B cell (primary cell): ENCODE measurements at regions not wholly inside any gene's neighbourhood (a gene's known extent, or its start where the extent isn't known, plus 50 kb on each side); places are given as distances from the start of the nearest gene placed in this dataset.

Experiments used
- ATAC-seq: fragments of 200-7000 bp; cut with Tn5 transposase; one replicate; pipeline ENCODE4 v1.10.0; 2021; ENCODE audit warnings: low read depth, mild to moderate bottlenecking, moderate number of reproducible peaks, moderate library complexity
- CTCF ChIA-PET: fragments of 350-600 bp; sonication (Branson Sonifier 250); formaldehyde crosslinking; loops from one replicate; lab custom pipeline; 2021; ENCODE audit warnings: antibody characterized with exemption, inconsistent platforms; lab: Charles Lee
- POLR2A ChIA-PET: fragments of 350-600 bp; sonication (Branson Sonifier 250); formaldehyde crosslinking; loops from one replicate; lab custom pipeline; 2021; ENCODE audit warnings: antibody characterized with exemption; lab: Charles Lee
- DNase-seq: peaks from one replicate; pipeline ENCODE4 v3.0.0; 2013
- H2AFZ ChIP-seq: 2 replicates; pipeline ENCODE4 v1.6.1; 2012; ENCODE audit warnings: mild to moderate bottlenecking, low read depth, low read length; ENCODE audit not compliant: insufficient read depth, poor library complexity, severe bottlenecking
- H3K27ac ChIP-seq, 2 donors: 1 replicate in 1 of 2; 2 replicates in 1 of 2; pipeline ENCODE4 v1.5.1; 2012 to 2013; ENCODE audit warnings: low read length in 2 of 2, mild to moderate bottlenecking in 2 of 2, moderate library complexity in 1 of 2
- H3K27me3 ChIP-seq, 4 experiments: fragments of 200-600 bp in 1 of 4; sonication (generic) in 1 of 4; replicated peaks in 1 of 4; 1 replicate in 2 of 4; 2 replicates in 2 of 4; pipeline versions ENCODE4 v1.6.1 to v1.7.0; 2013 to 2016; ENCODE audit warnings: low read length in 3 of 4, mild to moderate bottlenecking in 2 of 4, mixed read lengths in 1 of 4, moderate library complexity in 1 of 4; ENCODE audit not compliant: insufficient read depth in 4 of 4, control insufficient read depth in 3 of 4; ENCODE audit errors: control extremely low read depth in 1 of 4
- H3K36me3 ChIP-seq, 2 experiments: replicated peaks in 1 of 2; 1 replicate in 1 of 2; 2 replicates in 1 of 2; pipeline versions ENCODE4 v1.6.1 to v1.7.1; 2013; ENCODE audit warnings: low read length in 1 of 2; ENCODE audit not compliant: insufficient read depth in 2 of 2, control insufficient read depth in 1 of 2; ENCODE audit errors: control extremely low read depth in 1 of 2, extremely low read depth in 1 of 2
- H3K4me1 ChIP-seq, 2 donors: fragments of 200-600 bp in 1 of 2; sonication (generic) in 1 of 2; 1 replicate in 1 of 2; 2 replicates in 1 of 2; pipeline versions ENCODE4 v1.5.1 to v1.6.1; 2013 to 2017; ENCODE audit warnings: low read length in 2 of 2; ENCODE audit not compliant: control insufficient read depth in 2 of 2, insufficient read depth in 2 of 2
- H3K4me2 ChIP-seq: replicated peaks from 2 replicates; pipeline ENCODE3; 2012; ENCODE audit warnings: mild to moderate bottlenecking, low read depth, low read length; ENCODE audit not compliant: poor library complexity, severe bottlenecking
- H3K4me3 ChIP-seq, 5 experiments: fragments of 200-600 bp in 1 of 5; sonication (generic) in 1 of 5; 1 replicate in 3 of 5; 2 replicates in 2 of 5; pipeline versions ENCODE4 v1.5.1 to v1.7.0; 2011 to 2016; ENCODE audit warnings: low read length in 4 of 5, mild to moderate bottlenecking in 4 of 5, low read depth in 2 of 5, control low read depth in 1 of 5, moderate library complexity in 1 of 5; ENCODE audit not compliant: insufficient read depth in 1 of 5; ENCODE audit errors: control extremely low read depth in 1 of 5, extremely low read depth in 1 of 5
- H3K79me2 ChIP-seq: fragments of 200-600 bp; sonication (generic); one replicate; pipeline ENCODE4 v1.6.0; 2016; ENCODE audit warnings: low read length; ENCODE audit not compliant: control insufficient read depth, insufficient read depth
- H3K9ac ChIP-seq: fragments of 200-600 bp; sonication (generic); 2 replicates; pipeline ENCODE4 v1.6.1; 2017; ENCODE audit warnings: mild to moderate bottlenecking, low read length, moderate library complexity
- H3K9me3 ChIP-seq, 3 donors: one replicate each; pipeline versions ENCODE4 v1.6.1 to v1.7.1; 2013; ENCODE audit warnings: low read length in 2 of 3; ENCODE audit not compliant: control insufficient read depth in 2 of 3, insufficient read depth in 1 of 3; ENCODE audit errors: control extremely low read depth in 1 of 3
- H4K20me1 ChIP-seq: 2 replicates; pipeline ENCODE4 v1.6.0; 2012; ENCODE audit warnings: mild to moderate bottlenecking, low read length; ENCODE audit not compliant: insufficient read depth, control insufficient read depth, poor library complexity, severe bottlenecking
- H3K27ac Mint-ChIP-seq: one replicate; pipeline ENCODE4 v1.8.0; 2021; ENCODE audit warnings: mixed read lengths
- H3K27me3 Mint-ChIP-seq: one replicate; pipeline ENCODE4 v1.8.0; 2021; ENCODE audit warnings: mixed read lengths
- H3K4me1 Mint-ChIP-seq: one replicate; pipeline ENCODE4 v1.8.0; 2021; ENCODE audit warnings: mixed read lengths
- H3K4me3 Mint-ChIP-seq: one replicate; pipeline ENCODE4 v1.8.0; 2021; ENCODE audit warnings: mixed read lengths
- H3K9me3 Mint-ChIP-seq: one replicate; pipeline ENCODE4 v1.8.0; 2022; ENCODE audit warnings: mixed read lengths; ENCODE audit not compliant: insufficient read depth
- EZH2 ChIP-seq: IDR thresholded peaks from 2 replicates; pipeline ENCODE4 v1.6.1; 2012; ENCODE audit warnings: borderline replicate concordance, low read depth, mild to moderate bottlenecking, moderate library complexity, low read length; ENCODE audit not compliant: insufficient read depth, poor library complexity, severe bottlenecking
- WGBS: methylation state at CpG from one replicate; pipeline ENCODE4 v1.1.5; 2013; ENCODE audit warnings: missing lambda C conversion rate; ENCODE audit not compliant: insufficient coverage; 5-methylcytosine and 5-hydroxymethylcytosine counted together
- intact Hi-C: fragments of 100-400 bp; cut with micrococcal nuclease; formaldehyde crosslinking; loops from one replicate; pipeline ENCODE4 v1.10.0; 2022
- TF ChIP-seq, protein P1 (sequence below): fragments of 200-600 bp; IDR thresholded peaks from one replicate; pipeline ENCODE4 v1.8.0; 2022; ENCODE audit warnings: antibody characterized with exemption, mild to moderate bottlenecking

GRCh38 chr5:72612810-72613209, 105.6 kb upstream of the ZNF366 start:
- Histone ChIP-seq H3K27ac (no peak overlapping the region), H3K4me3 (no peak overlapping the region), H2AFZ (no peak overlapping the region), H4K20me1 (no peaks in the 10 kb centered on the region), H3K4me2 (no peak overlapping the region), H3K9ac (no peak overlapping the region), H3K36me3 (no peaks in the 10 kb centered on the region), H3K4me1 (no peaks in the 10 kb centered on the region), H3K9me3 (no peaks in the 10 kb centered on the region), H3K79me2 (no peaks in the 10 kb centered on the region), H3K27me3 (no peaks in the 10 kb centered on the region)
- ATAC-seq, result no peak
- Mint-ChIP-seq H3K27me3 (peaks cover 9% of the 10 kb centered on the region), H3K27ac (no peak overlapping the region), H3K4me3 (no peak overlapping the region), H3K9me3 (no peaks in the 10 kb centered on the region), H3K4me1 (no peaks in the 10 kb centered on the region)
- intact Hi-C loops, result no loop called here
- WGBS, result no CpG with 5 or more reads among the region's 2 CpGs
- ChIA-PET CTCF (interaction anchor here (2.9 to 4.1 kb wide), 2 partner anchors 11 to 206 kb away, joined by 13 to 64 read pairs; partner anchors contain the start of gene TNPO1), POLR2A (no interaction called here)
- no peak for DNase-seq
- TF ChIP-seq, protein P1, sequence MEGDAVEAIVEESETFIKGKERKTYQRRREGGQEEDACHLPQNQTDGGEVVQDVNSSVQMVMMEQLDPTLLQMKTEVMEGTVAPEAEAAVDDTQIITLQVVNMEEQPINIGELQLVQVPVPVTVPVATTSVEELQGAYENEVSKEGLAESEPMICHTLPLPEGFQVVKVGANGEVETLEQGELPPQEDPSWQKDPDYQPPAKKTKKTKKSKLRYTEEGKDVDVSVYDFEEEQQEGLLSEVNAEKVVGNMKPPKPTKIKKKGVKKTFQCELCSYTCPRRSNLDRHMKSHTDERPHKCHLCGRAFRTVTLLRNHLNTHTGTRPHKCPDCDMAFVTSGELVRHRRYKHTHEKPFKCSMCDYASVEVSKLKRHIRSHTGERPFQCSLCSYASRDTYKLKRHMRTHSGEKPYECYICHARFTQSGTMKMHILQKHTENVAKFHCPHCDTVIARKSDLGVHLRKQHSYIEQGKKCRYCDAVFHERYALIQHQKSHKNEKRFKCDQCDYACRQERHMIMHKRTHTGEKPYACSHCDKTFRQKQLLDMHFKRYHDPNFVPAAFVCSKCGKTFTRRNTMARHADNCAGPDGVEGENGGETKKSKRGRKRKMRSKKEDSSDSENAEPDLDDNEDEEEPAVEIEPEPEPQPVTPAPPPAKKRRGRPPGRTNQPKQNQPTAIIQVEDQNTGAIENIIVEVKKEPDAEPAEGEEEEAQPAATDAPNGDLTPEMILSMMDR, result no peak
- TF ChIP-seq EZH2, result no peak

DNA sequence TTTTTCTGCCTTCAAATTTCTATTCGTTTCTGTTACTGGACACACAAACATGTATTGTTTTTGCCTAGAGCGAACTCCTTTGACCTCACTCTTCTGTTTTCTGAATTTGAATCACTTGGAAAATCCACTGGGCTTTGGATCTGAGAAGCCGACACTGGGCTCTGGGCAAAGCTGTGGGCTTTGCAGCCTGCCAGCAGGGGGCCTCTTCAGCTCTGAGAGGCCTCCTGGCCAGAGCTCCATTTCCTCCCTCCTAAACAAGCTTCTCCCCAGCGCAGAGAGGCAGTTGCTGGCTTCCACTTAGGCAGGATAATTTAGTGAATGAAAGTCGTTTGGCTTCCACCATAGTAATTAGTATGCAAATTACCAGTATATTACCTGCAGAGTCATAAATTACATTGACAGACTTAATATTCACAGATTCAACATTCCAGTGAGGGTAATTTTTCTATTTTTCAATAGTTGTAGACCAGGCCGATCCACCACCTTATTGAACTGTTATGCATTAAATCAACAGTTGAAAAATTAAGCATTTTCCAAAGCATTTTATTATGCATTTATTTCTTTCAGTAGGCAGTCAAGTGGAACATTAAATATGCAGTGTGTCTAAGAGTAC, 104.0 kb upstream of the ZNF366 start:
- no peaks in the 10 kb centered on the region for H3K4me1 ChIP-seq
- H2AFZ ChIP-seq, result peak overlapping the region; percentile 23
- no peak overlapping the region for H3K9ac ChIP-seq
- Mint-ChIP-seq H3K4me1 (no peaks in the 10 kb centered on the region), H3K27ac (no peak overlapping the region), H3K27me3 (peaks cover 15% of the 10 kb centered on the region), H3K4me3 (no peak overlapping the region), H3K9me3 (no peaks in the 10 kb centered on the region)
- no peak overlapping the region for H3K4me3 ChIP-seq
- H3K79me2 ChIP-seq, result no peaks in the 10 kb centered on the region
- POLR2A ChIA-PET, result no interaction called here
- 30% methylated on average over 3 of the region's 6 CpGs for WGBS
- no peaks in the 10 kb centered on the region for H3K36me3 ChIP-seq
- peaks cover 0 to 4% (median 0%) of the 10 kb centered on the region in 4 experiments for H3K27me3 ChIP-seq
- H3K9me3 ChIP-seq, result no peaks in the 10 kb centered on the region
- DNase-seq, result peak; percentile 60
- peak; percentile 76 for ATAC-seq
- CTCF ChIA-PET, result interaction anchor here (0.7 to 4.1 kb wide), 18 partner anchors 8 to 242 kb away, joined by 3 to 64 read pairs (median 4); partner anchors contain the start of gene TNPO1
- no peaks in the 10 kb centered on the region for H4K20me1 ChIP-seq
- H3K27ac ChIP-seq, result no peak overlapping the region
- no peak for TF ChIP-seq EZH2
- TF ChIP-seq, protein P1, result peak; percentile 87
- no peak overlapping the region for H3K4me2 ChIP-seq
- intact Hi-C loops, result loop anchor here (1.0 to 2.0 kb wide), 2 partner anchors 208 to 590 kb away; no protein-coding TSS in a partner anchor
